ENCODE measurements at regions not wholly inside any gene's neighbourhood (a gene's known extent, or its start where the extent isn't known, plus 50 kb on each side); places are given as distances from the start of the nearest gene placed in this dataset.

DNA sequence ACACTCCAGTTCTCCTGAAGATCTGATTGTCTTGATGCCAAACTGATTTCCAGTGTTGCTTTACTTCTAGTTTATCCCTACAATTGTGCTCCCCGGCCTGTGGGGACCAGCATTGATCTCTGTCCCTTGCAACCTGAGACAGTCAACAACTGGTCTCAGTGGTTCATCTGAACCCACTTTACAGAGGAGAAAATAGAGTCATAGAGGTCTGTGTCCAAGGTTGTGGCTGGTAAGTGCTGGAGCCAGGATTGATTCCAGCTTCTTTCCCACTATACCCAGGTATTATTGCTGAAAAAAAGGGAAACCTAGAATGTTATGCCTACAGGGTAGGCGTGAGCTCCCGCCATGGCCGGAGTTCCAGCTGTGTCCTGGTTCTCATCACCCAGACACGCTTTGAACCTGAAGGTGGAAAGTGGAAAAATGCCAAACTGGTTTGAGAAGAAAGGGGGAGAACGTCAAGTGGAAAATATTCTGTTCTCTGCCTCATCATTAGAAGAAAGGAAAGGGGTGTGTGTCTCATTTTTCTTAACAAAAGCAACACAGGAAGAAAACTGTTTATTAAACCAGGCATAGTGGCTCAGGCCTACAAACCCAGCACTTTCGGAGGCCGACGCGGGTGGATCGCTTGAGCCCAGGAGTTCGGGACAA is 60.7 kb upstream of the ITPKB start:
- DNase-seq (no peak), ATAC-seq (no peak)
- no peaks in the 10 kb centered on the region for H3K36me3 ChIP-seq (ENCODE audit: low read depth, low read length)
- no peaks in the 10 kb centered on the region for H4K20me1 ChIP-seq (ENCODE audit: low read length)
- no peak overlapping the region for H3K4me2 ChIP-seq (ENCODE audit: low read length)
- no peak overlapping the region for H3K9ac ChIP-seq (ENCODE audit: low read length)
- intact Hi-C loops (cut with micrococcal nuclease), result no loop called here
- H3K79me2 ChIP-seq (ENCODE audit: low read length), result no peaks in the 10 kb centered on the region
- ChIA-PET CTCF (no interaction called here), POLR2A (ENCODE audit: unreplicated experiment) (interaction anchor here (0.6 kb wide), 1 partner anchor 15 kb away, joined by 4 read pairs; no protein-coding TSS in a partner anchor)
- no peaks in the 10 kb centered on the region for H3K4me1 ChIP-seq (ENCODE audit: insufficient read depth, low read length)
- no peaks in the 10 kb centered on the region for H3K9me2 ChIP-seq (replicated peaks; ENCODE audit: low read length)
- no peak overlapping the region for H3K4me3 ChIP-seq (ENCODE audit: low read length)
- no peaks in the 10 kb centered on the region for H3F3A ChIP-seq (ENCODE audit: low read length, unreplicated experiment)
- H3K27ac ChIP-seq (ENCODE audit: low read length), result no peak overlapping the region
- no TSS peak for BruUV-seq (replicated peaks)
- H3K9me3 ChIP-seq (ENCODE audit: low read length), result no peaks in the 10 kb centered on the region
- TF ChIP-seq EZH2phosphoT487 (IDR thresholded peaks at IDR 0.05; ENCODE audit: borderline replicate concordance, low read length) (no peak), EZH2 (IDR thresholded peaks at IDR 0.05; ENCODE audit: low read length, unreplicated experiment) (no peak)
- TF ChIP-seq, protein P1, sequence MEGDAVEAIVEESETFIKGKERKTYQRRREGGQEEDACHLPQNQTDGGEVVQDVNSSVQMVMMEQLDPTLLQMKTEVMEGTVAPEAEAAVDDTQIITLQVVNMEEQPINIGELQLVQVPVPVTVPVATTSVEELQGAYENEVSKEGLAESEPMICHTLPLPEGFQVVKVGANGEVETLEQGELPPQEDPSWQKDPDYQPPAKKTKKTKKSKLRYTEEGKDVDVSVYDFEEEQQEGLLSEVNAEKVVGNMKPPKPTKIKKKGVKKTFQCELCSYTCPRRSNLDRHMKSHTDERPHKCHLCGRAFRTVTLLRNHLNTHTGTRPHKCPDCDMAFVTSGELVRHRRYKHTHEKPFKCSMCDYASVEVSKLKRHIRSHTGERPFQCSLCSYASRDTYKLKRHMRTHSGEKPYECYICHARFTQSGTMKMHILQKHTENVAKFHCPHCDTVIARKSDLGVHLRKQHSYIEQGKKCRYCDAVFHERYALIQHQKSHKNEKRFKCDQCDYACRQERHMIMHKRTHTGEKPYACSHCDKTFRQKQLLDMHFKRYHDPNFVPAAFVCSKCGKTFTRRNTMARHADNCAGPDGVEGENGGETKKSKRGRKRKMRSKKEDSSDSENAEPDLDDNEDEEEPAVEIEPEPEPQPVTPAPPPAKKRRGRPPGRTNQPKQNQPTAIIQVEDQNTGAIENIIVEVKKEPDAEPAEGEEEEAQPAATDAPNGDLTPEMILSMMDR (conservative IDR thresholded peaks at IDR 0.05; ENCODE audit: low read depth, low read length), result no peak
- no peak overlapping the region for H2AFZ ChIP-seq (ENCODE audit: low read length)
- no peaks in the 10 kb centered on the region for H3K27me3 ChIP-seq (ENCODE audit: low read length)

DNA sequence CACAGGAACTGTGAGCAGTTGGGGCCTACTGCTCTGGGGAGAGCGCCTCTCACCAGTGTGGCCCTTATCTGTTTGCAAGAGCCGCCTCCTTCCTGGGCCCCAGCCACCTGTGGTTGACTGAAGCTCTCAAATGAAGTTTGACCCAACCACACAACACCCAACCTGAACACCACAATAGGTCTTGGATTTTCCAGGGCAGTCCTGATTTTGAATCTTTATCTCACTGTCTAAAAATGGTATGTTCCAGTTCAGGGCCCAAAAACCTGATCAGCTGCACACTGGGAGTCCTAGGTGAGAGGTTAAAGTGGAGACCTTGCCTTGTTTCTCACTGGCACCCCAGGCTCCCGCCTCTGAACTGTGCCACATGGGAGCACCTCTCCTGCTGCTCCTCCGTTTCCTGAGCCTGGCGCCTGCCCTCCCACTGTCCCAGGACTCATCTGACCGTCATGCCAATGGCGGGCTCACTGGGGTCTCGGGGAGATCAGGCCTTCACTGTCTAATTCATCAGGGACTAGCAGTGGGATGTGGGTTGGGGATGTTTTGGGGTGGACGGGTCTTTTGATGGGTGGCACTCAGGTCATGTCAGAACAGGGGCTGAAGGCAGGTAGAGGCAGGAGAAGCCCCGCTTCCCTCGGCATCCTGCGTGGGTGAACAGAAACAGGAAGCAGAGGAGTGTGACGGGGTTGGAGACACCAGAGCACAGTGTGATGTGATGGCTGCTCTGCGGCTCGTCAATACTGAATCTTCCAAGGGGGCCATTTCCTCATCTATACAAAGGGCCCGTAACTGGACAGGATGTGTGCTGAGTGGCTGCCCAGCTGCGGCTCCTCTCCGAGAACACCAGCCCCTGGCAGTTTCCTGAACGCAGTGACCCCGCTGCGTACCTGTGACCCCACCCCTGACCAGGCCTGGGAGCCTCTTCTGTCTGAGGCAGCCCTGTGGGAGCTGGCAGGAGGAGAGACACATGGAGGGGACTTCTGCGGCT is 59.6 kb upstream of the ITPKB start:
- no peak overlapping the region for H3K9ac ChIP-seq (ENCODE audit: low read length)
- H3K27me3 ChIP-seq (ENCODE audit: low read length), result no peaks in the 10 kb centered on the region
- intact Hi-C loops (cut with micrococcal nuclease), result no loop called here
- H4K20me1 ChIP-seq (ENCODE audit: low read length), result no peaks in the 10 kb centered on the region
- no peak overlapping the region for H3K27ac ChIP-seq (ENCODE audit: low read length)
- TF ChIP-seq, protein P1 (conservative IDR thresholded peaks at IDR 0.05; ENCODE audit: low read depth, low read length), result no peak
- TF ChIP-seq EZH2phosphoT487 (IDR thresholded peaks at IDR 0.05; ENCODE audit: borderline replicate concordance, low read length) (no peak), EZH2 (IDR thresholded peaks at IDR 0.05; ENCODE audit: low read length, unreplicated experiment) (no peak)
- no peaks in the 10 kb centered on the region for H3K4me1 ChIP-seq (ENCODE audit: insufficient read depth, low read length)
- DNase-seq (no peak), ATAC-seq (no peak)
- no peaks in the 10 kb centered on the region for H3K9me2 ChIP-seq (replicated peaks; ENCODE audit: low read length)
- no peak overlapping the region for H3K4me3 ChIP-seq (ENCODE audit: low read length)
- H3K4me2 ChIP-seq (ENCODE audit: low read length), result no peak overlapping the region
- CTCF ChIA-PET, result no interaction called here
- no peaks in the 10 kb centered on the region for H3F3A ChIP-seq (ENCODE audit: low read length, unreplicated experiment)
- H2AFZ ChIP-seq (ENCODE audit: low read length), result no peak overlapping the region
- H3K36me3 ChIP-seq (ENCODE audit: low read depth, low read length), result no peaks in the 10 kb centered on the region
- POLR2A ChIA-PET (ENCODE audit: unreplicated experiment), result no interaction called here
- H3K9me3 ChIP-seq (ENCODE audit: low read length), result no peaks in the 10 kb centered on the region
- H3K79me2 ChIP-seq (ENCODE audit: low read length), result no peaks in the 10 kb centered on the region
- no TSS peak for BruUV-seq (replicated peaks)

DNA sequence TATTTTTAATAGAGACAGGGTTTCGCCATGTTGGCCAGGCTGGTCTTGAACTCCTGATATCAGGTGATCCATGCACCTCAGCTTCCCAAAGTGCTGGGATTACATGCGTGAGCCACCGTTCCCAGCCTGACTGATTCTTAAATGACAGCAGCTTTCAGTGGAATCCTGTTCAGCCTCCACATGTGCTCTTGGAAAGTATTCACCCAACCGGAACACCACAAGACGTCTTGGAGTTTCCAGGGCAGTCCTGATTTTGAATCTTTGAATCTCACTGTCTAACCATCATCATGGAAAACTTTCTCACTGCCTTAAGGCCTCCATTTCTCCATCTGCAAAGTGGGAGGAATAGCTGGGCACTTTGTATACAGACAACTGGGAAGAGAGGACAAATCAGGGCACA is 58.1 kb upstream of the ITPKB start:
- no peak overlapping the region for H3K4me3 ChIP-seq (ENCODE audit: low read length)
- H3K9me2 ChIP-seq (replicated peaks; ENCODE audit: low read length), result no peaks in the 10 kb centered on the region
- no peak for TF ChIP-seq EZH2 (IDR thresholded peaks at IDR 0.05; ENCODE audit: low read length, unreplicated experiment)
- no peak for TF ChIP-seq EZH2phosphoT487 (IDR thresholded peaks at IDR 0.05; ENCODE audit: borderline replicate concordance, low read length)
- TF ChIP-seq, protein P1 (conservative IDR thresholded peaks at IDR 0.05; ENCODE audit: low read depth, low read length), result no peak
- H3K4me1 ChIP-seq (ENCODE audit: insufficient read depth, low read length), result no peaks in the 10 kb centered on the region
- H3K36me3 ChIP-seq (ENCODE audit: low read depth, low read length), result no peaks in the 10 kb centered on the region
- intact Hi-C loops (cut with micrococcal nuclease), result no loop called here
- no peak overlapping the region for H2AFZ ChIP-seq (ENCODE audit: low read length)
- CTCF ChIA-PET, result no interaction called here
- H3K4me2 ChIP-seq (ENCODE audit: low read length), result no peak overlapping the region
- DNase-seq, result no peak
- POLR2A ChIA-PET (ENCODE audit: unreplicated experiment), result no interaction called here
- no peak overlapping the region for H3K9ac ChIP-seq (ENCODE audit: low read length)
- BruUV-seq (replicated peaks), result no TSS peak
- no peak overlapping the region for H3K27ac ChIP-seq (ENCODE audit: low read length)
- no peaks in the 10 kb centered on the region for H3K27me3 ChIP-seq (ENCODE audit: low read length)
- ATAC-seq, result no peak
- H4K20me1 ChIP-seq (ENCODE audit: low read length), result no peaks in the 10 kb centered on the region
- H3K9me3 ChIP-seq (ENCODE audit: low read length), result no peaks in the 10 kb centered on the region
- no peaks in the 10 kb centered on the region for H3F3A ChIP-seq (ENCODE audit: low read length, unreplicated experiment)
- H3K79me2 ChIP-seq (ENCODE audit: low read length), result no peaks in the 10 kb centered on the region
